CD4-positive, alpha-beta T cell (primary cell): ENCODE measurements at regions not wholly inside any gene's neighbourhood (a gene's known extent, or its start where the extent isn't known, plus 50 kb on each side); places are given as distances from the start of the nearest gene placed in this dataset.

Experiments used
- ATAC-seq: fragments of 200-7000 bp; cut with Tn5 transposase; one replicate; pipeline ENCODE4 v1.10.0; 2022; ENCODE audit warnings: mild to moderate bottlenecking; ENCODE audit not compliant: poor library complexity
- CTCF ChIA-PET: fragments of 350-600 bp; sonication (Branson Sonifier 250); formaldehyde crosslinking; loops from one replicate; lab custom pipeline; 2021; ENCODE audit warnings: antibody characterized with exemption, inconsistent platforms; lab: Charles Lee
- POLR2A ChIA-PET: fragments of 350-600 bp; sonication (Branson Sonifier 250); formaldehyde crosslinking; loops from one replicate; lab custom pipeline; 2021; ENCODE audit warnings: antibody characterized with exemption, inconsistent platforms; lab: Charles Lee
- DNase-seq, 14 experiments: peaks; one replicate each; pipeline ENCODE4 v3.0.0-alpha.2; 2013 to 2020; ENCODE audit warnings: mixed read lengths in 2 of 14
- H3K27ac ChIP-seq, 2 donors: one replicate each; pipeline versions ENCODE4 v1.5.1 to v1.7.0; 2013; ENCODE audit warnings: low read length in 2 of 2, low read depth in 1 of 2, mild to moderate bottlenecking in 1 of 2
- H3K27me3 ChIP-seq, 2 experiments: 1 replicate in 1 of 2; 2 replicates in 1 of 2; pipeline versions ENCODE4 v1.6.1 to v1.7.0; 2013; ENCODE audit warnings: low read length in 2 of 2, control low read depth in 1 of 2, mild to moderate bottlenecking in 1 of 2, moderate library complexity in 1 of 2; ENCODE audit not compliant: insufficient read depth in 2 of 2, control insufficient read depth in 1 of 2
- H3K36me3 ChIP-seq: one replicate; pipeline ENCODE4 v1.6.1; 2013; ENCODE audit warnings: low read length, control low read depth; ENCODE audit not compliant: insufficient read depth
- H3K4me1 ChIP-seq: one replicate; pipeline ENCODE4 v1.6.1; 2013; ENCODE audit warnings: low read length, control low read depth; ENCODE audit not compliant: insufficient read depth
- H3K4me3 ChIP-seq: one replicate; pipeline ENCODE4 v1.5.1; 2013; ENCODE audit warnings: mild to moderate bottlenecking, low read length, moderate library complexity
- H3K9me3 ChIP-seq, 2 experiments: 1 replicate in 1 of 2; 2 replicates in 1 of 2; pipeline versions ENCODE4 v1.6.1 to v1.7.0; 2013; ENCODE audit warnings: low read length in 2 of 2, mild to moderate bottlenecking in 2 of 2, control low read depth in 1 of 2, moderate library complexity in 1 of 2; ENCODE audit not compliant: control insufficient read depth in 1 of 2, insufficient read depth in 1 of 2
- H3K27ac Mint-ChIP-seq: one replicate; pipeline ENCODE4 v1.8.0; 2020; ENCODE audit warnings: mixed read lengths
- H3K27me3 Mint-ChIP-seq: one replicate; pipeline ENCODE4 v1.8.0; 2021; ENCODE audit warnings: mixed read lengths
- H3K36me3 Mint-ChIP-seq: one replicate; pipeline ENCODE4 v1.8.0; 2021; ENCODE audit warnings: low read depth, mixed read lengths
- H3K4me1 Mint-ChIP-seq: one replicate; pipeline ENCODE4 v1.8.0; 2021; ENCODE audit warnings: low read depth, mixed read lengths
- H3K4me3 Mint-ChIP-seq: one replicate; pipeline ENCODE4 v1.8.0; 2020; ENCODE audit warnings: mild to moderate bottlenecking, mixed read lengths
- H3K9me3 Mint-ChIP-seq: one replicate; pipeline ENCODE4 v1.8.0; 2020; ENCODE audit warnings: mixed read lengths
- CTCF ChIP-seq: fragments of 200-600 bp; IDR thresholded peaks from one replicate; pipeline ENCODE4 v1.8.0; 2022; ENCODE audit warnings: antibody characterized with exemption, mild to moderate bottlenecking
- intact Hi-C, 2 experiments: fragments of 100-400 bp; cut with DNase I in 1 of 2; cut with micrococcal nuclease in 1 of 2; formaldehyde crosslinking; loops; one replicate each; pipeline versions ENCODE4 v1.15.1 to v1.9.0; 2023 to 2025; cut with DNase I, micrococcal nuclease

GRCh38 chr3:67977762-67978161 is 323.4 kb upstream of the SUCLG2 start:
- no peaks in the 10 kb centered on the region for H3K27me3 ChIP-seq
- Mint-ChIP-seq H3K27ac (no peak overlapping the region), H3K4me1 (no peaks in the 10 kb centered on the region), H3K9me3 (no peaks in the 10 kb centered on the region), H3K4me3 (no peak overlapping the region), H3K27me3 (no peaks in the 10 kb centered on the region), H3K36me3 (no peaks in the 10 kb centered on the region)
- no peak for TF ChIP-seq CTCF
- ATAC-seq: no peak
- POLR2A ChIA-PET: no interaction called here
- no peaks in the 10 kb centered on the region for H3K36me3 ChIP-seq
- H3K9me3 ChIP-seq: no peaks in the 10 kb centered on the region
- intact Hi-C loops: no loop called here
- H3K4me3 ChIP-seq: no peak overlapping the region
- CTCF ChIA-PET: no interaction called here
- no peak for DNase-seq
- no peak overlapping the region for H3K27ac ChIP-seq
- no peaks in the 10 kb centered on the region for H3K4me1 ChIP-seq

- Mint-ChIP-seq H3K9me3 (no peaks in the 10 kb centered on the region), H3K36me3 (no peaks in the 10 kb centered on the region), H3K27me3 (no peaks in the 10 kb centered on the region), H3K4me3 (no peak overlapping the region), H3K27ac (no peak overlapping the region), H3K4me1 (no peaks in the 10 kb centered on the region)
- intact Hi-C loops: no loop called here
- Histone ChIP-seq H3K4me3 (no peak overlapping the region), H3K36me3 (no peaks in the 10 kb centered on the region), H3K9me3 (no peaks in the 10 kb centered on the region), H3K27me3 (no peaks in the 10 kb centered on the region), H3K4me1 (no peaks in the 10 kb centered on the region), H3K27ac (no peak overlapping the region)
- ChIA-PET POLR2A (no interaction called here), CTCF (no interaction called here)
- TF ChIP-seq CTCF: no peak
- no peak for DNase-seq
- no peak for ATAC-seq
Observed at GRCh38 chr3:67976663-67977062, 322.3 kb upstream of the SUCLG2 start.

- Histone ChIP-seq H3K4me3 (no peak overlapping the region), H3K27me3 (no peaks in the 10 kb centered on the region), H3K36me3 (no peaks in the 10 kb centered on the region), H3K9me3 (no peaks in the 10 kb centered on the region), H3K4me1 (no peaks in the 10 kb centered on the region), H3K27ac (no peak overlapping the region)
- Mint-ChIP-seq H3K4me3 (no peak overlapping the region), H3K36me3 (no peaks in the 10 kb centered on the region), H3K9me3 (peaks cover 3% of the 10 kb centered on the region), H3K4me1 (no peaks in the 10 kb centered on the region), H3K27me3 (no peaks in the 10 kb centered on the region), H3K27ac (no peak overlapping the region)
- ATAC-seq (no peak), DNase-seq (no peak)
- intact Hi-C loops: loop anchor here in 1 of 2 experiments (10.0 kb wide), 1 partner anchor 50 kb away; no protein-coding TSS in a partner anchor
- TF ChIP-seq CTCF: no peak
- CTCF ChIA-PET: no interaction called here
- POLR2A ChIA-PET: no interaction called here
Observed at GRCh38 chr3:67964596-67964995, 310.2 kb upstream of the SUCLG2 start.
